HG03521 (cell line): ENCODE measurements at regions not wholly inside any gene's neighbourhood (a gene's known extent, or its start where the extent isn't known, plus 50 kb on each side); places are given as distances from the start of the nearest gene placed in this dataset.
"Not testable (repeated sequence)": the region's sequence is repeated elsewhere in the genome, so short reads cannot be mapped to it uniquely, and the experiment has no call there.

Experiments
- ATAC-seq: cut with Tn5 transposase; IDR thresholded peaks from one replicate; pipeline ENCODE4 v1.9.1; 2021; ENCODE audit warnings: mild to moderate bottlenecking, moderate library complexity; ENCODE audit not compliant: unreplicated experiment

- not testable (repeated sequence) for ATAC-seq
Measured at GRCh38 chr6:57983603-57984002, 666.2 kb downstream of the PRIM2 start.

GRCh38 chr6:57984575-57984974 is 667.1 kb downstream of the PRIM2 start:
- ATAC-seq, result not testable (repeated sequence)

GRCh38 chr6:57985734-57986133 is 668.3 kb downstream of the PRIM2 start:
- not testable (repeated sequence) for ATAC-seq

- ATAC-seq, result peak; percentile 99
Measured at GRCh38 chr6:57986584-57986983, 669.2 kb downstream of the PRIM2 start.

GRCh38 chr6:57989520-57990080 is 672.2 kb downstream of the PRIM2 start:
- ATAC-seq, result not testable (repeated sequence)

- not testable (repeated sequence) for ATAC-seq
Measured at GRCh38 chr6:57998858-57999619, 681.6 kb downstream of the PRIM2 start.

- not testable (repeated sequence) for ATAC-seq
Measured at GRCh38 chr6:58000233-58000632, 682.8 kb downstream of the PRIM2 start.

- not testable (repeated sequence) for ATAC-seq
Measured at GRCh38 chr6:58003417-58004167, 686.2 kb downstream of the PRIM2 start.

GRCh38 chr6:58007334-58008000 is 690.0 kb downstream of the PRIM2 start:
- not testable (repeated sequence) for ATAC-seq

- not testable (repeated sequence) for ATAC-seq
Measured at GRCh38 chr6:58008001-58008335, 690.5 kb downstream of the PRIM2 start.

- ATAC-seq, result not testable (repeated sequence)
Measured at GRCh38 chr6:58011954-58012600, 694.6 kb downstream of the PRIM2 start.

- ATAC-seq, result not testable (repeated sequence)
Measured at GRCh38 chr6:58016614-58017013, 699.2 kb downstream of the PRIM2 start.

GRCh38 chr6:58028188-58028587 is 710.8 kb downstream of the PRIM2 start:
- not testable (repeated sequence) for ATAC-seq

- not testable (repeated sequence) for ATAC-seq
Measured at GRCh38 chr6:58038213-58038612, 720.8 kb downstream of the PRIM2 start.

GRCh38 chr6:58046584-58046983 is 729.2 kb downstream of the PRIM2 start:
- ATAC-seq, result not testable (repeated sequence)

GRCh38 chr6:58047389-58047788 is 730.0 kb downstream of the PRIM2 start:
- not testable (repeated sequence) for ATAC-seq

GRCh38 chr6:58047865-58048264 is 730.4 kb downstream of the PRIM2 start:
- ATAC-seq, result not testable (repeated sequence)

- not testable (repeated sequence) for ATAC-seq
Measured at GRCh38 chr6:58055465-58056176, 738.2 kb downstream of the PRIM2 start.

GRCh38 chr6:58059701-58060100 is 742.3 kb downstream of the PRIM2 start:
- ATAC-seq, result not testable (repeated sequence)

GRCh38 chr6:58063542-58063941 is 746.1 kb downstream of the PRIM2 start:
- ATAC-seq, result not testable (repeated sequence)
